Gastrocnemius medialis (tissue), 4 donors: ENCODE measurements at regions not wholly inside any gene's neighbourhood (a gene's known extent, or its start where the extent isn't known, plus 50 kb on each side); places are given as distances from the start of the nearest gene placed in this dataset.

Experiments
- ATAC-seq, 2 donors: fragments of 150-250 bp; one replicate each; pipeline ENCODE4 v1.9.1; 2016
- DNase-seq, 2 donors: peaks; one replicate each; pipeline ENCODE4 v3.0.0-alpha.2; 2019
- H3K27ac ChIP-seq, 4 donors: fragments of 200-600 bp; sonication (generic); 1 replicate in 1 of 4; 2 replicates in 3 of 4; pipeline ENCODE4 v1.5.1; 2016 to 2018; ENCODE audit warnings: mild to moderate bottlenecking in 2 of 4, moderate library complexity in 1 of 4
- H3K27me3 ChIP-seq, 3 donors: fragments of 200-600 bp; sonication (generic) in 2 of 3; 1 replicate in 1 of 3; 2 replicates in 2 of 3; pipeline versions ENCODE4 v1.5.1 to v1.6.0; 2016 to 2019; ENCODE audit warnings: mild to moderate bottlenecking in 1 of 3, moderate library complexity in 1 of 3
- H3K36me3 ChIP-seq, 2 donors: fragments of 200-600 bp; sonication (generic) in 1 of 2; one replicate each; pipeline ENCODE4 v1.5.1; 2017 to 2018
- H3K4me1 ChIP-seq, 2 donors: fragments of 200-600 bp; sonication (generic) in 1 of 2; one replicate each; pipeline ENCODE4 v1.5.1; 2016 to 2017; ENCODE audit warnings: mild to moderate bottlenecking in 2 of 2
- H3K4me3 ChIP-seq, 4 donors: fragments of 200-600 bp; sonication (generic) in 3 of 4; 1 replicate in 1 of 4; 2 replicates in 3 of 4; pipeline ENCODE4 v1.5.1; 2016 to 2019; ENCODE audit warnings: mild to moderate bottlenecking in 2 of 4
- H3K9me3 ChIP-seq, 3 donors: fragments of 200-600 bp; sonication (generic) in 2 of 3; 1 replicate in 1 of 3; 2 replicates in 2 of 3; pipeline ENCODE4 v1.5.1; 2016 to 2019
- POLR2A ChIP-seq, 2 donors: fragments of 450-650 bp; IDR thresholded peaks; one replicate each; pipeline ENCODE4 v1.6.1; 2017; ENCODE audit warnings: antibody characterized with exemption in 2 of 2, mild to moderate bottlenecking in 2 of 2, moderate library complexity in 2 of 2
- in situ Hi-C, 4 donors: fragments of 200-750 bp; cut with MboI; loops; one replicate each; pipeline versions ENCODE4 v1.15.0 to v1.8.0; 2017; ENCODE audit warnings: low sequenced_read_pairs in 4 of 4
- intact Hi-C: fragments of 100-400 bp; cut with DNase I; formaldehyde crosslinking; loops from one replicate; pipeline ENCODE4 v1.15.1; 2023; ENCODE audit warnings: low total_unique reads
- TF ChIP-seq, protein P1 (sequence below), 5 experiments: fragments of 450-650 bp in 3 of 5; fragments of 200-600 bp in 2 of 5; sonication (generic) in 2 of 5; IDR thresholded peaks in 4 of 5; conservative IDR thresholded peaks in 1 of 5; 1 replicate in 4 of 5; 2 replicates in 1 of 5; pipeline ENCODE4 v1.5.1; 2016 to 2019; ENCODE audit warnings: antibody characterized with exemption in 5 of 5, mild to moderate bottlenecking in 3 of 5, moderate library complexity in 3 of 5

- no peaks in the 10 kb centered on the region for H3K36me3 ChIP-seq
- DNase-seq, result no peak
- H3K9me3 ChIP-seq, result no peaks in the 10 kb centered on the region
- no peaks in the 10 kb centered on the region for H3K27me3 ChIP-seq
- ATAC-seq, result no peak
- in situ Hi-C loops (no loop called here), intact Hi-C loops (no loop called here)
- H3K4me1 ChIP-seq, result peaks cover 20 to 24% of the 10 kb centered on the region in 2 donors
- H3K4me3 ChIP-seq, result no peak overlapping the region
- no peak overlapping the region for H3K27ac ChIP-seq
- TF ChIP-seq, protein P1, sequence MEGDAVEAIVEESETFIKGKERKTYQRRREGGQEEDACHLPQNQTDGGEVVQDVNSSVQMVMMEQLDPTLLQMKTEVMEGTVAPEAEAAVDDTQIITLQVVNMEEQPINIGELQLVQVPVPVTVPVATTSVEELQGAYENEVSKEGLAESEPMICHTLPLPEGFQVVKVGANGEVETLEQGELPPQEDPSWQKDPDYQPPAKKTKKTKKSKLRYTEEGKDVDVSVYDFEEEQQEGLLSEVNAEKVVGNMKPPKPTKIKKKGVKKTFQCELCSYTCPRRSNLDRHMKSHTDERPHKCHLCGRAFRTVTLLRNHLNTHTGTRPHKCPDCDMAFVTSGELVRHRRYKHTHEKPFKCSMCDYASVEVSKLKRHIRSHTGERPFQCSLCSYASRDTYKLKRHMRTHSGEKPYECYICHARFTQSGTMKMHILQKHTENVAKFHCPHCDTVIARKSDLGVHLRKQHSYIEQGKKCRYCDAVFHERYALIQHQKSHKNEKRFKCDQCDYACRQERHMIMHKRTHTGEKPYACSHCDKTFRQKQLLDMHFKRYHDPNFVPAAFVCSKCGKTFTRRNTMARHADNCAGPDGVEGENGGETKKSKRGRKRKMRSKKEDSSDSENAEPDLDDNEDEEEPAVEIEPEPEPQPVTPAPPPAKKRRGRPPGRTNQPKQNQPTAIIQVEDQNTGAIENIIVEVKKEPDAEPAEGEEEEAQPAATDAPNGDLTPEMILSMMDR (IDR thresholded peaks at IDR 0.05 in 4 of 5, conservative IDR thresholded peaks at IDR 0.05 in 1 of 5), result no peak
- no peak for TF ChIP-seq POLR2A (IDR thresholded peaks at IDR 0.05)
Observed at GRCh38 chr2:180742801-180743200, 237.6 kb upstream of the UBE2E3 start.

DNA sequence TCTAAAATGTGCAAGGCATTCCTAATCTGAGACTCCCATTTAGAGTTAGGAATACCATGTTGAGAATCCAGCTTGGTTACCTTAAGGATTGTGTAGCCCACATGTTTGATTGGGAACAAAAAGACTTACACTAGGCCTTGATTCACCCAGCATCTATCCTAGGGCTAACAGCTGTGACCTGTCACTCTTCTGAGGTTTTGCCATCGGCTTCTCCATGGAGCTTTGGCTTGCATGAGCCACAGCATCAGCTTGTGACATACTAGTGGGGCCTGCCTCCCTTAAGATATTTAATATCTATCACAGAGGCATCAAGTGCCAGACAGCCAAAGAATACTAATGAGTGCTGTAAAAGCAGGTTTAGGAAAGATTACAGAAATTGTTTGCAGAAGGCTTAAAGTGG lies 241.3 kb upstream of the UBE2E3 start:
- DNase-seq (peak; percentile 39 to 47), ATAC-seq (peak; percentile 85 to 87)
- intact Hi-C loops, result loop anchor here (5.0 kb wide), 1 partner anchor 243 kb away; the partner anchor contains the start of gene UBE2E3
- in situ Hi-C loops, result no loop called here
- no peak overlapping the region for H3K4me3 ChIP-seq
- no peaks in the 10 kb centered on the region for H3K27me3 ChIP-seq
- peak overlapping the region; percentile 21 to 69 (median 40) for H3K27ac ChIP-seq
- H3K4me1 ChIP-seq, result peaks cover 36 to 43% of the 10 kb centered on the region in 2 donors
- no peak for TF ChIP-seq POLR2A (IDR thresholded peaks at IDR 0.05)
- TF ChIP-seq, protein P1 (IDR thresholded peaks at IDR 0.05 in 4 of 5, conservative IDR thresholded peaks at IDR 0.05 in 1 of 5), result no peak
- H3K36me3 ChIP-seq, result no peaks in the 10 kb centered on the region
- H3K9me3 ChIP-seq, result no peaks in the 10 kb centered on the region

- DNase-seq (peak; percentile 39 to 48), ATAC-seq (peak; percentile 75 to 86)
- in situ Hi-C loops (no loop called here), intact Hi-C loops (loop anchor here (5.0 kb wide), 1 partner anchor 247 kb away; the partner anchor contains the start of gene UBE2E3)
- Histone ChIP-seq H3K4me1 (peaks cover 43% of the 10 kb centered on the region in 2 donors), H3K9me3 (no peaks in the 10 kb centered on the region), H3K4me3 (no peak overlapping the region), H3K36me3 (no peaks in the 10 kb centered on the region), H3K27me3 (no peaks in the 10 kb centered on the region), H3K27ac (peak overlapping the region; percentile 40 to 67 (median 55))
- TF ChIP-seq, protein P1 (IDR thresholded peaks at IDR 0.05 in 4 of 5, conservative IDR thresholded peaks at IDR 0.05 in 1 of 5), result no peak
- TF ChIP-seq POLR2A (IDR thresholded peaks at IDR 0.05), result no peak
Observed at GRCh38 chr2:180735799-180736198, 244.6 kb upstream of the UBE2E3 start.

DNA sequence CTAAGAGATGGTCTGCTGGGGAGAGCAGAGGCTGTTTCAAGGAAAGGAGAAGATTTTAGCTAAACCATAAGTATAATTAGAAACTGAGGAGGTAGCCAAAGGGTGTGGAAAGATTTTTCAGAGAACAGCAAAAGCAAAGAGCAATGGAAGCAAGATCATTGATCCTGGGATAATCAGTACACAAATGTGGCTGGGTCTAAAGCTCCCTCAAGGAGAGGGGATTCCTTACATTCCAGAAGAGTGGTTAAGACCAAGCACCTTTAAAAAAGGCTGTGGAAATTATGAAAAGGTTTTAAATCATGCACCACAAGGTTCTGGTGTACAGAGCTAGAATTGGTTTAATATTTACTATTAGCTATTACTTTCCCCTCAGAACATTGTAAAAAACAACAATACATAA lies 246.0 kb upstream of the UBE2E3 start:
- no peak for ATAC-seq
- intact Hi-C loops, result no loop called here
- in situ Hi-C loops, result no loop called here
- peaks cover 43 to 44% of the 10 kb centered on the region in 2 donors for H3K4me1 ChIP-seq
- H3K36me3 ChIP-seq, result no peaks in the 10 kb centered on the region
- DNase-seq, result no peak
- no peaks in the 10 kb centered on the region for H3K27me3 ChIP-seq
- peak overlapping the region in 1 of 4 donors; percentile 67 for H3K27ac ChIP-seq
- TF ChIP-seq POLR2A (IDR thresholded peaks at IDR 0.05), result no peak
- TF ChIP-seq, protein P1 (IDR thresholded peaks at IDR 0.05 in 4 of 5, conservative IDR thresholded peaks at IDR 0.05 in 1 of 5), result no peak
- no peak overlapping the region for H3K4me3 ChIP-seq
- H3K9me3 ChIP-seq, result no peaks in the 10 kb centered on the region

DNA sequence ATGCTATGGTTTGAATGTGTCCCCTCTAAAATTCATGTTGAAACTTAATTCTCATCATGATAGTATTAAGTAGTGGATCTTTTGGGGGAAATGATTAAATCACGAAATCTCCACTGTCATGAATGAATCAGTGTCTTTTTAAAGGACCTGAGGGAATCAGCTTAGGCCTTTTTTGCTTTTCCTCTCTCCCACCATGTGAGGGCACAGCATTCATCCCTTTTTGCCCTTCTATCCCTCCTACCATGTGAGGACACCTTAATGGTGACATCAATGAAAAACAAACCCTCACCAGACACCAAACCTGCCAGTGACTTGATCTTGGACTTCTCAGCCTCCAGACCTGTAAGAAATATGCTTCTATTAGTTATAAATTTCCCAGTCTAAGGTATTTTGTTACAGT lies 247.1 kb upstream of the UBE2E3 start:
- in situ Hi-C loops, result no loop called here
- Histone ChIP-seq H3K9me3 (no peaks in the 10 kb centered on the region), H3K4me1 (peaks cover 34 to 36% of the 10 kb centered on the region in 2 donors), H3K4me3 (no peak overlapping the region), H3K27me3 (no peaks in the 10 kb centered on the region), H3K27ac (peak overlapping the region in 1 of 4 donors; percentile 67), H3K36me3 (no peaks in the 10 kb centered on the region)
- no peak for TF ChIP-seq POLR2A (IDR thresholded peaks at IDR 0.05)
- TF ChIP-seq, protein P1 (IDR thresholded peaks at IDR 0.05 in 4 of 5, conservative IDR thresholded peaks at IDR 0.05 in 1 of 5), result no peak
- ATAC-seq (no peak), DNase-seq (no peak)
- intact Hi-C loops, result no loop called here
